NCI-H187 (cell line): ENCODE measurements at regions not wholly inside any gene's neighbourhood (a gene's known extent, or its start where the extent isn't known, plus 50 kb on each side); places are given as distances from the start of the nearest gene placed in this dataset.
"Not testable (repeated sequence)": the region's sequence is repeated elsewhere in the genome, so short reads cannot be mapped to it uniquely, and the experiment has no call there.

Source experiments
- DNase-seq, 2 experiments: peaks; one replicate each; lab custom pipeline; 2025; lab: John Stamatoyannopoulos, UW

DNA sequence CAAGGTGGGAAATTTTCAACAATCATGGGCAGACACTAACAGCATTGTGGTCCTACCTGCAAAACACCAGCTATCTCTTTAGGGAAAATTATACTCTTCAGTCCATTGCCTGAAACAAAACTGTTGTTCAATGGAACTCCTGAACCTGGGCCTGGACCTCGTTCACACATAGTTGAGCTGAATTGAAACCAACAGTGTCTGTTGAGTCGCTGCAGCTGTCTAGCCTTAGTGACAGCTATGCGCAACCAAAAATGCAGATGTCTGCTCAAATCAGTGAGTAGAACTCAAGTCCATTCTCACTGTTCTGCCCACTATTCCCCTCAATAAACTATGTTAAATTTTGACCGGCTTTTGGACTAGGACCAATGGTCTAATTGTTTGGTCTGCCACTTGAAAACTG, 286.2 kb downstream of the TFAP2A start:
- DNase-seq = no peak

DNA sequence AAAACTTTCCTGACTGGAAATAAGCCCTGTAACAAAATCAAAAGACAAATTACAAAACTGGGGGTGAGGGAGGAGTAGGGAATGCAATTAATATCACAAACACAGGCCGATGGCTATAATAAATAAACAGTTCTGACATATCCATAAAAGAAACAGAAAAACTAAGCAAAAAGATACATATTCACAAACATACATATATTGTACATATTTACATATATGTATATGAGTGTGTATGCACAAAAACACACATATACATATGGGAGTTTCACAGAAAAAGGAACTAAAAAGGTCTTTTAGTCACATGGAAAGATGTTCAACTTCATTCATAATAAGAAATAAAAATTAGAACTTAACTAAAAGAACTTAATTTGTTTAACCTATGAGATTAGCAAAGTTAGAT, 292.7 kb downstream of the TFAP2A start:
- no peak for DNase-seq

DNA sequence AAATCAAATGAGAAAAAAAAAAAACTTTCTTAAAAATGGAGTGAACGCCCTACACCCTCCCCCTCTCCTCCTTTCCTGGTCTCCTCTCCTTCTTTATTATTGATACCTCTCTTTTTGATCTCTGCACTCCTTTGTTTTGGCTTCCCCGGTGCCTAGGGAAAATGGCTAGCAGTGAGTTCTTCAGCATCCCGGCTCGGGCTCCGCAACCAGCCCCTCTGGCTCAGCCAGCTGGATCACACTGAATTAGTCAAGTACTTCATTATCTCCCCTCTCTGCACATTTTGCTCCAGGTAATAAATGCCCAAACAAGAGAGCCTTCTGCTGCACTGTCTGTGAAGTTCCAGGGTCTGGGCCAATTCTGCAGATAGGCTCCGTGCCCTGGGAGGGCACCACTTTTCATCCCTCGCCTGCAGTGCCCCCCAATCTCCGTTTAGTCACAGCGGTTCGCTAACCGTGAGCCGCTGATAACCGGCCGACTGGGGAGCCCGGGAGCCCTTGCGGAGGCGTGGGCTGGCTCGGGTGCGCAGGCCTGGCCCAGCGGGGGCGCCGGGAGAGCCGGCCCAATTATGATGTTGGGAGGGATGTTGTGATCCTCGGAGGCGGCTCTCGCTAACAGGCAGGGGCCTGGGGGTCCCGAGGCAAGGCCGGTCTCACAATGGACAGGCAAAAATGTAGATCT, 301.9 kb downstream of the TFAP2A start:
- DNase-seq = no peak

DNA sequence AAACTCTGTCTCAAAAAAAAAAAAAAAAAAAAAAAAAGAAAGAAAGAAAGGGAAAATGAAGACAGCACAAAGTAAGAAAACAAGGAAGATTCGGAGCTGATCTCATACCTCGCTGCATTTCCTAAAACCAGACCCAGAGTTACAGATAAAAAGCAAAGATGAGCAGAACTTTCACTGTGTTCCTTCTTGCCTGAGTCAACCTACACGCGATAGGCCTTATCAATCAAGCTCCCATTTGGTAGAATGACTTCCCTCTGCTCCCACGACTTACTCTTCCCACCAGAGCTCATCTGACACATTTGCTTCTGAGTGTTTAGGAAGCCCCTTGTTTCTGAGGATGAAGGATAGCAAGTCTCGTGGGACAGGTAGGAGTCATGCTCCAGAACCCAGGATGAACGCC, 302.9 kb downstream of the TFAP2A start:
- no peak for DNase-seq

DNA sequence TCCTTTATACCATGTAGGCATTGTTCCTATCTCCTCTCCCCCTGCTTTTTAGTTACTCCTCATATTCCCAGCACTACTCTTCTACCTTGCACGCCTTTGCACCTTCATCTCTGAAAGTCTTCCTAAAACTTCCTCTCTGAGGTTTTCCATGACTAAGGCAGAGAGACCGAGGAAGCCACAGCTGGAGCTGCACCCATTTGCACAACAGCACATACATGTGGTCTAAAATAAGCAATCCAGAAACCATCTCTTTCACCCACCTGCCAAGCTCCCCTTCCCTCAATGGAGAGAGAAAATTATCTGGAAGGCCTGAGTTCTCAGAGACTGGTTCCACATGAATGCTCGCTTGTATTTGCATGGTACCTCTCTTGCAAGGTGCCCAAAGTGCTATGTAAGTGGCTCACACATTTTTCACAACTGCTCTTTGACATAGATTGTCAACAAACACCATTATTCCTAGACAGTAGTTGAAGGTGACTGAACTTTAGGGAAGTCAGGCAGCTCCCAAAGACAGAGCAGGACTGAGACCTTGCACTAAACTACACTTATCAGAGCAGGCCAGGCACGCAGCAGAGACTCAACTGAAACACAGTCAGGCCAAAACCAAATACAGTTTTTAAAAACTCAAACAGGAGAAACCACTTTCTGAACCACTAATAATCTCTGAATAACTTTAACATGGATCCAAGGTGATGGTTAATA, 313.2 kb downstream of the TFAP2A start:
- DNase-seq = peak in 1 of 2 experiments; percentile 15

DNA sequence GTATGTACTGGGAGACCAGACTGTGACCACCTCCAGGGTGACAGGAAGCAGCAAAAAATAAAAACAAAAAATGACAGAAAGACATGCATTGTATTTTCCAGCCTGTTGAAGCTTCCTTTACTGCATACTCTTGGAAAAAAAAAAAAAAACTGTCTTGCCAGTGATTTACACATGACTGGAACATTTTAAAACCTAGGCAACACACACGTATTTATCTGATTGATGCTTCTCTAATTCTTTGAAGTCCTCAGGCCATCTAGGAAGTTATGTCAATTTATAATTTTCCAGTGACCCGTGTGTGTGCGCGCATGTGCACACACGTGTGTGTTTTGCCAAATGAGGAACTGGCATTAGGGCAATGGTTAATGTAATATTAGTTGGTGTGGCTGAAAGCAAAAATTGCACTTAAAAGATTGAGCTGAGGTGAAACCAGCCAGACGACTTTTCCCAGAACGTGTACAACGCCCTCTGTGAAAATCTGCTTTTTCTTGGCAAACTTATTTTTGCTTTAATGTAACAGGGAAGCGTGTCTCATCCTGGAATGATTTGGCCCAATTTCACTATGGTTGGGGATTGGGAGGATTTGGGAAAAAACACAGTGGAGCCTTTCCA, 315.2 kb downstream of the TFAP2A start:
- no peak for DNase-seq

DNA sequence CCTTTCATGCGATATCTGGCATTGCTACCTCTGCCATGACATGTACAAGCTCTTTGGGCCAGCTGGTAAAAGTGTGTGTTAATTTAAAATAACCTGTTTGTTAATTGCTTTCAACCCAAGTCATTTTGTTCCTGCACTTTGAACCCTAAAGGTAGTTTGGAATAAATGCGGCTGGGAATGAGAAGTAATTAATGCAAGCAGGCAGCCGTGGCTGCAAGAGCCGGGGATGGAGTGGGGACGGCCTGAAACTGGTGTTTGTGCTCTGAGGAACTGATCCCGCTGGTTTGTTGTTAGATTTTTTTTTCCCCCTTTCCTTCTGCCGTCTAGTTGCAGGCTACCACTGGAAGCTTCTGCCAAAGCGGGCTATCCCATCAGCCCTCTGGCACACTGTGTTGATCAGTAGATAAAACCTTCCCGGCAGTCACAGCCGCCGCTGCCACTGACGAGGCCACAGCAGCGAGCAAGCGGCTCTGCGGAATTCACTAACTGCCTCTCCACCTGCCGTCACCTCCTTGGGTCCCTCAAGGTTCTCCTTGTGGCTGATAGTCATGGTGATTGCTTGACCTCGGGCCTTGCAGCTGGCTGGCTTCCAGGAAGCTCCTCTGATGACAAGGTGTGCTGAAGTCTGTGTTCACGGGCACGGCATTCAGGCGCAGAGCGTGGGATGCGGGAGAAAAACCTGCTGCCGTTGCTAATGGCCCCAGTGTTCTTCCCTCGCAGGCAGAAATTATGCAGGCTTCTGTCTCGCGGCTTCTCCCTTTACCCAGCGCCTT, 315.9 kb downstream of the TFAP2A start:
- peak; percentile 37 to 45 for DNase-seq

DNA sequence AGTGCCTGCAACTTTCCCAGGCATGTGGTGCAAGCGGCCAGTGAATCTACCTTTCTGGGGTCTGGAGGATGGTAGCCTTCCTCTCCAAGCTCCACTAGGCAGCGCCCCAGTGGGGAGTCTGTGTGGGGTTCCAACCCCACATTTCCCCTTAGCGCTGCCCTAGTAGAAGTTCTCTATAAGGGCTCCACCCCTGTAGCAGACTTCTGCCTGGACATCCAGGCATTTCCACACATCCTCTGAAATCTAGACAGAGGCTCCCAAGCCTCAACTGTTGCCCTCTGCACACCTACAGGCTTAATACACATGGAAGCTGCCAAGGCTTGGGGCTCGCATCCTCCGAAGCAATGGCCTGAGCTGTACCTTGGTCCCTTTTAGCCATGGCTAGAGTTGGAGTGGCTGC, 321.6 kb downstream of the TFAP2A start:
- no peak for DNase-seq

DNA sequence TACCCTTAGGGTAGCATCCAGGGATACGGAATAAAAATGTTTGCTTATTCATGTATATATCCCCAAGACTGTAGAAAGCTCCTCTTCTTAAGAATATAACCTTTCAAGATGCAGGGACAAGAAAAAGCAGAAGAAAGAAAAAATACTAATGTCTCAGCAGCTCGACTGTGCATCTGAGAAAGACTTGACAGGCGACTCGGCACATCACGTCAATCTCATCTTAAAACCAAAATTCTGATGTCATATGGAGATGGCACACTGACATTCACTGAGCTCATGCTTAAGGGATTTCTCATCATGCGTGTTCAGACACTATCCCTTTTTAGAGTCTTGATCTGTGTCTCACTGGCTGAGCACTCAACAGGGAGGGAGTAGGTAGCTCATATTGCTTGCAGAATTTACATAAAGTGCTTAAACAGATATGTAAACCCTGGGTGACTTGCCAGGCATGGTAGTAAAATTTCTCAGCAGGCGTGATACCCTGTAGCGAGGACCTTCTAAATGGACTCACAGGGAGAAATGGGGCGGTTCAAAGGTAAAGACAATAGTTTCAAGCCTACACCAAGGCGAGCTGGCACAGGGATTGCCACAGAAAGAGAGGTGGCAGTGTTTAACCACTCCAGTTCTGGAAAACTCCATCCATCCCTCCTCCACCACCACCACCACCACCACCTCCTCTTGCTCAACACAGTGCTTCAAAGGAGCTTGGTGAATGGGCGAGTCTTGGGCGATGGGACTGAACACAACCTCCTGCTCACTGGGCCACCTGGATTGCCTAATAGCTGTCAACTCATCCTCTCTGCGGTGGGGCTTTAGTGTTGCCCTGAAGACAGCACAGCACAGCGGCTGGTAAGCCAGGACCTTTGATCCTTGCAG, 330.5 kb downstream of the TFAP2A start:
- DNase-seq = no peak

DNA sequence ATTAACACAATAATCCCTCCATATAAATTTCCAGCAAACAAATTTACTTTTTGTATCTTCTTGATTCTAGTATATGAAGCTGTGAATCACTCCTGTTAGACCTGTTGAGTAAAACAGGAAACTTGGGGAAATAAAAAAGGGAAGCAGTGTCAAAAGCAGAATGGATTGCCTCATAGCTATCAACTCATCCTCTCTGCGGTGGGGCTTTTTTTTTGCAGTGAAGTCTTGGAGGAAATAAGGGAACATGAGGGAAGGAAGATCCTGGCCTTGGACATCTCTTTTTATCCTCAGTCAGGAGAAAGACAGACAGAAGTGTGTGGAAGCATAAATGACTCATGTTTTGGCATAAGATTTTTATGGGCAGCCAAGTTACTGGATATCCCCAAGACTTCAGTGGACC, 332.5 kb downstream of the TFAP2A start:
- no peak for DNase-seq

DNA sequence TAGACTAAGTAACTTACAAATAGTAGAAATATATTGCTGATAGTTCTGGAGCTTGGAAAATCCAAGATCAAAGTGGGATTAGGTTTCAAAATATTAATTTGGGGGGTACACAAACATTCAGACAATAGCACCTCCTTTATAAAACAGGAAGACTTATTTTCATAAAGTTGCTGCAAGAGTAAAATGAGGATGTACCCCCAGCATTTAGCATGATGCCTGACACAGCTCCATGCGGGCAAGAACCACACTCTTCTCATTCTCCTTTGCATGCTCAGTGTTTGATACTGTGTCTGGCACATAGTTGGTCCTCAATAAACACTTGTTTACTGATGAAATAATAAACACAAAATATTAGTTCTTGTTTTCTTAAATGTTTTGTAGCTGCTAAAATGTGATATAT, 332.9 kb downstream of the TFAP2A start:
- no peak for DNase-seq

DNA sequence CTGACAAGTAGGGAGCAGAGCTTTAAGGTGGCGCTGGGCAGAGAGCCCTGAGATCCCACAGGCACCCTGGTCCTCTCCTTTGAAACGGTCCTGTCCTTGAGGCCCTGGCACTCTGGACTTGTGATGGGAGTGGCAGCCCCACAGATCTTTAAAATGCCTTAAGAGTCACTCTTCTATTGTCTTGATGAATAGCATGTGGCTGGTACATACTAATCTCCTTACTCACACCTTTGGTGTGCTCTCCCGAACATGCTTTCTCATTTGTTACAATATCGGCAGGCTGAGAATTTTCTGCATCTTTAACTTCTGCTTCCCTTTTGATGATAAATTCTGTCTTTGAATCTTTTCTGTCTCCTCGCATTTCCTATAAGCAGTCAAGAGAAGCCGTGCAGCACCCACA, 333.8 kb downstream of the TFAP2A start:
- DNase-seq = no peak

DNA sequence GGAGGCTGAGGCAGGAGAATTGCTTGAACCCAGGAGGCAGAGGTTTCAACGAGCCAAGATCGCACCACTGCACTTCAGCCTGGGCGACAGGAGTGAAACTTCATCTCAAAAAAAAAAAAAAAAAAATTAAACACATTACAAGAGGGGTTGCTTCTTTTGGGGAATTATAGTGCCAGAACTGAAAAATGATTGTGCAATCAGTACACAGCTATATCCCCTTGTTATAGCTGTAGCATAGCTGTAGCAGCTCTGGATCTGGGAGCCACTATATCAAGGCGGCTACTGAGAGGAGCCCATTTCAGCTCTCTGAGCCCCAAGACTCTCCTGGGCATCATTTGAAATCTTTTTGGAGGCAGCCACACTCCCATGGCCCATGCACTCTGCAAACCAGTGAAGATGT, 334.3 kb downstream of the TFAP2A start:
- DNase-seq = no peak

DNA sequence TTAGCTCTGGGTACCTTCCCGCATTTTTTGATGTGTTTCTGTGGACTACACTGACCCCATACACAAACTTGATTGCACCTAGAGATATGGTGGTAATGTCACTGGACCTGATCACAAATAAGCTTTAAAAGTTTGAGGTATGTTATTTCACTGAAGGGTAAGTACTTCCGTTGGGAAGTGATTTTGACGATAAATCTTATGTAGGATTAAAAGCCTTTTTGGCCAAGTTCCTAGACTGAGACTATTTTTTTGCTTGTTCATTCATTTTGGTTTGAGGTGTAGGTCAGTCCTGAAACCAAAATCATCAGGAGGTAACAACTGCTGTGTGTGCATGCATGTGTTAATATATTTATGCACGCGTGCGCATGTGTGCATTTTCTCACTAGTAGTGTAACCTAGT, 336.3 kb downstream of the TFAP2A start:
- no peak for DNase-seq

DNA sequence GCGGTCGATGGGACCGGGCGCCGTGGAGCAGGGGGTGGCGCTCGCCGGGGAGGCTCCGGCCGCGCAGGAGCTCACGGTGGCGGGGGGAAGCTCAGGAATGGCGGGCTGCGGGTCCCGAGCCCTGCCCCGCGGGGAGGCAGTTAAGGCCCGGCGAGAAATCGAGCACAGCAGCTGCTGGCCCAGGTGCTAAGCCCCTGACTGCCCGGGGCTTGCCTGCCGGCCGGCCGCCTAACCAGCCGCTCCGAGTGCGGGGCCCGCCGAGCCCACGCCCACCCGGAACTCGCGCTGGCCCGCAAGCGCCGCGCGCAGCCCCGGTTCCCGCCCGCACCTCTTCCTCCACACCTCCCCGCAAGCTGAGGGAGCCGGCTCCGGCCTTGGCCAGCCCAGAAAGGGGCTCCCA, 340.1 kb downstream of the TFAP2A start:
- DNase-seq = not testable (repeated sequence)

DNA sequence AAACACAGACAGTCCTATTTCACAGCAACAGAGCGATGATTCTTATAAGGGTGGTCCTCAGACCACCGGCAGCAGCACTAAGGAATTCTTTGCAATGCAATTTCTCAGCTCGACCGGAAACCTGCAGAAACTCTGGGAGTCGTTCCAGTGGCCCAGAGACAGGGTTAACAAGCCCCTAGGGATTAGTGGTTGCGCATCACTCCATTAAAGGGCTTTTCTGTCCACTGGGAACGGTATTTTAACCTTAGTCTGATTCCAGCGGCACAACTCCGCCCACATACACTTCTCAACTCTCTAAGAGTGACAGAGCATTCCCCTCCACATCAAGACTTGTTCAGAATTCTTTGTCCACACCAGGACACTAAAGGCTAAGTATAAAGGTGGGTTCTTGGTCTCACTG, 341.5 kb downstream of the TFAP2A start:
- DNase-seq = no peak

DNA sequence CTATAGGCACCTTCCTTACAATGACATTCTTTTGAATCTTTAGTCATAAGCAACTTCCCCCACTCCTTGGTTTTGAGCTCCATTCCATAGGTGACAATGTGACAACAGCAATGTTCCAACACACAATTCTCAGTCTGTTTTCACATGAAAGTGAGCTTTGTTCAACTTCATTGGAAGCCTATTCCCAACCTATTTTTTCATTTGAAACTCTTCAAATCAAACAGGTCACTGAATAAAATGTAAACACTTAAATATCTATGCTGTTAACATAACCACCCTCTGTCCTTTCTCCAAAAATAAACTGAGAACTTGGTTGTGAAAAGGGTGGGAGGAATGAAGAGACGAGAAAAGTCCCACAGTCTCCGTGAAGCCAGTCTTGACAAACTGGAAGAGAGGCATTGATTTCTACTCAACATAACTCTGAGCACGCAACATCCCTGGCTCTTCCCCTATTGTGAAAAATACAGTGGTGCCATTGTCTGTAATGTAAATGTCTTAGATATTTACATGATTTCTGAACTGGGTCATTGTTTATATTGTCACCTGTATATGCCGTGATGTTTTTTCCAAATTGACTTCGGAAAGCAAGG, 343.1 kb downstream of the TFAP2A start:
- no peak for DNase-seq

DNA sequence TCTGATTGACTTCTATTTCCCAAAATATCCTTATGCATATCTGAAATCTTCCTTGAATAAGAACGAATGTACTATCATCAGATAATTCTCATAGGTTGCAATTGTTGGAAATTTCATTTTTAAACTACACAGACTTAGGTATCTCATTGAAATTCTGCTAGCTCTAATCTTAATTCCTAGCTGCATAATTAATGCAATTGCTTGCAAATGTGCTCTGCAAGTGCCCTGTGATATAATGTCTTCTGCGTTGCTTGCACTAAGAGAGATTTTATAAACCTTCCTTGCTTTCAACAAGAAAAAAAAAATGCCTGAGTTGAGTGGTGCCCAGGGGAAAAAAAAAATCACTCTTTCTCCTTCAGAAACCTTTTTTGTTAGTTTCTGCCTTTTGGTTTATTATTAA, 354.9 kb downstream of the TFAP2A start:
- no peak for DNase-seq

DNA sequence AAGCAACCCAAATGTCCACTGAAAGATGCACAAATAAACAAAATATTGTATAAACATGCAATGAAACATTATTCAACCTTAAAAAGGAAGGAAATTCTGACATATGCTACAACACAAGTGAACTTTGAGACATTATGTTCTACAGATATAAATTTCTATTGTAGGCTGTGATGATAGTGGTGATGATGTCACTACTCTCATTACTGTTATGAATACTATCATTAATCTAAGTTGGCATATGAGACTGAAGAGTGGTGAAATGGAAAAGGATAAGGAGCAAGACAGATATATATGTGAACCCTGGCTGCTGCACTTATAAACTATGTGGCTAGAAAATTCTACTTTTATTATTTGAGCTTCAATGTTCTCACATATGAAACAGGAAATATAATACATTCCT, 360.2 kb downstream of the TFAP2A start:
- no peak for DNase-seq

DNA sequence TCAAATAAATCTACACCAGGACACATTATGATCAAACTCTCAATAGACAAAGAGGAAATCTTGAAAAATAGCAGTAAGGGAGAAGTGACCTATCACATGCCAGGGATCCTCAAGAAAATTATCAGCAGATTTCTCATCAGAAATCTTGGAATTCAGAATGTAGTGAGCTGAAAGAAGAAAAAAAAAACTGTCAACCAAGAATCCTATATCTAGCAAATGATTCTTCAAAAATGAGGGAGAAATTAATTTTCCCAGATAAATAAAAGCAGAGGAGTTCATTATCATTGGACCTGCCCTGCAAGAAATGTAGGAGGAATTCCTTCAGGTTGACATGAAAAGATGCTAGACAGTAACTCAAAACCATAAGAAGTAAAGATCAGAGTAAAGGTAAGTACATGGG, 363.6 kb downstream of the TFAP2A start:
- no peak for DNase-seq
